AG09319 (cell line): ENCODE measurements at regions not wholly inside any gene's neighbourhood (a gene's known extent, or its start where the extent isn't known, plus 50 kb on each side); places are given as distances from the start of the nearest gene placed in this dataset.
A peak's percentile ranks its signal among the peaks of the same experiment; 100 is the strongest.
"Not testable (repeated sequence)": the region's sequence is repeated elsewhere in the genome, so short reads cannot be mapped to it uniquely, and the experiment has no call there.

Experiments
- DNase-seq: peaks from one replicate; pipeline ENCODE4 v3.0.0-alpha.2; 2010; ENCODE audit warnings: low read depth; ENCODE audit errors: extremely low read depth
- TF ChIP-seq, protein P1 (sequence below): IDR thresholded peaks from 2 replicates; pipeline ENCODE4 v1.5.1; 2011; ENCODE audit warnings: low read depth, mild to moderate bottlenecking, inconsistent platforms, low read length, moderate library complexity

DNA sequence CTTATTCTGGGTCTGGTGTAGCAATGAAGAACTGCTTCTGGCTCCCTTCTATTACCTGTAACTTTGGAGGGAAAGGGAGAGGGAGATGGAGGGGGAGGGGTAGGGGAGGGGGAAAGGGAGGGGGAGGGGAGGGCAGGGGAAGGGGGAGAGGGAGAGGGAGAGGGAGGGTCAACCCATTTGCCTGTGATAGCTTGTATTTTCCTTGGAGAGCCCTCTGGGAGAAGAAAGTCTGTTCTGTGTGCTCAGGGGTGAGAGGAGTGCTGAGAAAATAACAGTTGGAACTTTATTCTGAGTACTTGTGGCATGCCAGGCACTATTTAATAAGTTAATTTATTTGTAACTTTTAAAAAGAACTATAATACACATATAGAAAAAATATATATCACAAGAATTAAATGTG, 70.7 kb upstream of the TSPAN2 start:
- TF ChIP-seq, protein P1, sequence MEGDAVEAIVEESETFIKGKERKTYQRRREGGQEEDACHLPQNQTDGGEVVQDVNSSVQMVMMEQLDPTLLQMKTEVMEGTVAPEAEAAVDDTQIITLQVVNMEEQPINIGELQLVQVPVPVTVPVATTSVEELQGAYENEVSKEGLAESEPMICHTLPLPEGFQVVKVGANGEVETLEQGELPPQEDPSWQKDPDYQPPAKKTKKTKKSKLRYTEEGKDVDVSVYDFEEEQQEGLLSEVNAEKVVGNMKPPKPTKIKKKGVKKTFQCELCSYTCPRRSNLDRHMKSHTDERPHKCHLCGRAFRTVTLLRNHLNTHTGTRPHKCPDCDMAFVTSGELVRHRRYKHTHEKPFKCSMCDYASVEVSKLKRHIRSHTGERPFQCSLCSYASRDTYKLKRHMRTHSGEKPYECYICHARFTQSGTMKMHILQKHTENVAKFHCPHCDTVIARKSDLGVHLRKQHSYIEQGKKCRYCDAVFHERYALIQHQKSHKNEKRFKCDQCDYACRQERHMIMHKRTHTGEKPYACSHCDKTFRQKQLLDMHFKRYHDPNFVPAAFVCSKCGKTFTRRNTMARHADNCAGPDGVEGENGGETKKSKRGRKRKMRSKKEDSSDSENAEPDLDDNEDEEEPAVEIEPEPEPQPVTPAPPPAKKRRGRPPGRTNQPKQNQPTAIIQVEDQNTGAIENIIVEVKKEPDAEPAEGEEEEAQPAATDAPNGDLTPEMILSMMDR, result no peak
- DNase-seq, result no peak

DNA sequence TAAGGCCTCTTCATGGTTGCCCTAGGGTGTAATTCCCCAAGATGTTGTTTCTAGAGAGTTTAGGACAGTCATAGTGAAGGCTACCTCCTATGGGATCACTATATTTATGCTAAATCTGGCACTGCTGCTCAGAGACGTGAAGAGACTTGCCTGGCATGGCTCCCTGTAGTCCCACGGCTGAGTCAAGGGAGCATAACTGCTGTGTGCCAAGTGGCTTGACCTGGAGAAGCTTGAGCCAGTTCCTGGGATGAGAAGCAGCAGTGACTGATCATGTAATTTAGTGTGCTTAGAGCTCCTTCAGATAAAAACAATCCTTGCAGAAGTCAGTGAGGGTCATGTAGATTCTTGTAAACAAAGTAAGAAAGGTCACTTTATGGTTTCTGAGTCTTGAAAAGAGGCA, 68.9 kb upstream of the TSPAN2 start:
- DNase-seq, result no peak

GRCh38 chr1:115156826-115157468, 67.6 kb upstream of the TSPAN2 start:
- TF ChIP-seq, protein P1, result no peak
- DNase-seq, result no peak

More for the DNA sequence above, 68.9 kb upstream of the TSPAN2 start:
- TF ChIP-seq, protein P1, result no peak

DNA sequence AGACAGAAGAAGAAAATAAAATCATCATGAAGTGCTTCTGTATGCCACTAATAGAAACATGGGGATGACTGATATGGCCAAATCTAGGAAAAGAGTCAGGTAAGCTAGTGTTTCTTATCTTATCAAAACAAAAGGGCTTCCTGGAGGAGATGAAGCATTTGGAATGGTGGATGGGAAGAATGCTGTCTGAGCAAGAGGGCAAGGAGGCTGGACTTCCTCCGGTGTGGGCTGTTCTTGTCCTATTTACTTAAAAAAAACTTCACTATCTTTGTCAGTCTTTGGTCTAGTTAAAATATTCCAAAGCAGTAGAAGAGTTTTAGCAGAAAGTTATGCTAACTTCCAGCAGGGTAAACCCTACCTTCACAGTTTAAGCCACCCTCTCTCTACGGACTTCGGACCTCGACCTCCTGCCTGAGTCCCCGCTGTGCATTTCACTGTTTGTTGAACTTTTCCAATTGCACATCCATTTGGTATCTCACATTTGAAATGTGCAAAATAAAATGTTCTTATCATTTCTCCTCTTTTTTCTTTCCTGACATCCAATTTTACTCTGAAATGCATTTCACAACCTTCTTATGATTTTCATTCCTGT, 64.8 kb upstream of the TSPAN2 start:
- TF ChIP-seq, protein P1, result no peak

DNA sequence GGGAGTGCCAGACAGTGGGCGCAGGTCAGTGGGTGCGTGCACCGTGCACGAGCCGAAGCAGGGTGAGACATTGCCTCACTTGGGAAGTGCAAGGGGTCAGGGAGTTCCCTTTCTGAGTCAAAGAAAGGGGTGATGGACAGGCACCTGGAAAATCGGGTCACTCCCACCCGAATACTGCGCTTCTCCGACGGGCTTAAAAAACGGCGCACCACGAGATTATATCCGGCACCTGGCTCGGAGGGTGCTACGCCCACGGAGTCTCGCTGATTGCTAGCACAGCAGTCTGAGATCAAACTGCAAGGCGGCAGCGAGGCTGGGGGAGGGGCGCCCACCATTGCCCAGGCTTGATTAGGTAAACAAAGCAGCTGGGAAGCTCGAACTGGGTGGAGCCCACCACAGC, 58.6 kb upstream of the TSPAN2 start:
- not testable (repeated sequence) for DNase-seq

More for the DNA sequence above, 64.8 kb upstream of the TSPAN2 start:
- no peak for DNase-seq

- DNase-seq, result no peak
- TF ChIP-seq, protein P1, result no peak
Measured at GRCh38 chr1:115145226-115145625, 55.9 kb upstream of the TSPAN2 start.

DNA sequence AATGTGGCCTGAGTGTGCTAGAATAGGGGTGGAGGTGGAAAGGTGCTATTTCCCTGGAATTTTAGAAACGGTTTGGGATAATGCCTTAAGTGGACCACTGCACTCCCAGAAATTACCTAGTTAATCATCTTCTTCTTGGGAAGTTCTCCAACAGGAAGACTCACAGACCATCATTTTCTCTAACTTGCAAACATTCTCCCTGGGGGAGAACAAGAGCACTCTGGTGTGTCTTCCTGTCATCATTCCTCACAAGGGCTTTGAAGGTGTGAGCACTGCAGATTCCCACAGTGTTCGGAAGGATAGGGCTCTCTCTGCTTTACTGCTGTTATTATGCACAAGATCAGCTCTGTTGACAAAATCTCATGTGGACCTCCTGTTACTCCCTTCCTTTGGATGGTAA, 54.9 kb upstream of the TSPAN2 start:
- DNase-seq, result no peak
- TF ChIP-seq, protein P1, result no peak

GRCh38 chr1:115142616-115143015, 53.3 kb upstream of the TSPAN2 start:
- TF ChIP-seq, protein P1, result peak; percentile 40
- DNase-seq, result no peak
